KMS-11 (cell line): ENCODE measurements at regions not wholly inside any gene's neighbourhood (a gene's known extent, or its start where the extent isn't known, plus 50 kb on each side); places are given as distances from the start of the nearest gene placed in this dataset.

Experiments
- H2AFZ ChIP-seq: fragments of 200-600 bp; sonication (generic); 2 replicates; pipeline ENCODE4 v1.6.1; 2016; ENCODE audit warnings: antibody characterized with exemption, mixed run types, low read depth
- H3K27ac ChIP-seq: fragments of 200-600 bp; sonication (generic); 2 replicates; pipeline ENCODE4 v1.6.1; 2016; ENCODE audit warnings: mild to moderate bottlenecking, mixed run types
- H3K27me3 ChIP-seq: fragments of 200-600 bp; sonication (generic); 2 replicates; pipeline ENCODE4 v1.6.1; 2017; ENCODE audit warnings: mild to moderate bottlenecking, low read depth, mixed run types, moderate library complexity; ENCODE audit not compliant: insufficient read depth
- H3K36me3 ChIP-seq: fragments of 200-600 bp; sonication (generic); 2 replicates; pipeline ENCODE4 v1.6.1; 2017; ENCODE audit warnings: mild to moderate bottlenecking, mixed run types; ENCODE audit not compliant: insufficient read depth
- H3K4me1 ChIP-seq: fragments of 200-600 bp; sonication (generic); 2 replicates; pipeline ENCODE4 v1.6.1; 2016; ENCODE audit warnings: mild to moderate bottlenecking, low read depth, mixed run types; ENCODE audit not compliant: poor library complexity, severe bottlenecking
- H3K4me2 ChIP-seq: fragments of 200-600 bp; sonication (generic); 2 replicates; pipeline ENCODE4 v1.7.0; 2016; ENCODE audit warnings: mild to moderate bottlenecking, mixed run types
- H3K4me3 ChIP-seq: fragments of 200-600 bp; sonication (generic); IDR thresholded peaks from 2 replicates; pipeline ENCODE4 v1.6.1; 2017; ENCODE audit warnings: low read depth, low read length, mixed read lengths; ENCODE audit not compliant: insufficient read depth
- H3K79me2 ChIP-seq: fragments of 200-600 bp; sonication (generic); 2 replicates; pipeline ENCODE4 v1.6.1; 2016; ENCODE audit warnings: low read depth, mixed run types; ENCODE audit not compliant: insufficient read depth
- H3K9ac ChIP-seq: fragments of 200-600 bp; sonication (generic); 2 replicates; pipeline ENCODE4 v1.6.1; 2016; ENCODE audit warnings: mild to moderate bottlenecking, mixed run types
- H4K20me1 ChIP-seq: fragments of 200-600 bp; sonication (generic); 2 replicates; pipeline ENCODE4 v1.6.1; 2016; ENCODE audit warnings: mild to moderate bottlenecking, mixed run types; ENCODE audit not compliant: insufficient read depth
- CTCF ChIP-seq: fragments of 200-600 bp; sonication (generic); conservative IDR thresholded peaks from 2 replicates; pipeline ENCODE4 v1.6.1; 2017; ENCODE audit warnings: low read depth, mild to moderate bottlenecking, antibody characterized with exemption, low read length, moderate library complexity, mixed read lengths

GRCh38 chr5:39494534-39494933 lies 69.8 kb upstream of the DAB2 start:
- no peak overlapping the region for H3K4me2 ChIP-seq
- no peak overlapping the region for H3K27ac ChIP-seq
- no peak overlapping the region for H2AFZ ChIP-seq

GRCh38 chr5:39494107-39494510 lies 69.3 kb upstream of the DAB2 start:
- no peak overlapping the region for H2AFZ ChIP-seq

More at GRCh38 chr5:39494534-39494933, 69.8 kb upstream of the DAB2 start:
- Histone ChIP-seq H3K27me3 (no peaks in the 10 kb centered on the region), H3K4me1 (no peaks in the 10 kb centered on the region), H3K36me3 (no peaks in the 10 kb centered on the region), H3K9ac (no peak overlapping the region), H4K20me1 (no peaks in the 10 kb centered on the region), H3K79me2 (no peaks in the 10 kb centered on the region), H3K4me3 (no peak overlapping the region)
- TF ChIP-seq CTCF = no peak

GRCh38 chr5:39491210-39491609 lies 66.4 kb upstream of the DAB2 start:
- Histone ChIP-seq H3K4me3 (no peak overlapping the region), H3K4me1 (no peaks in the 10 kb centered on the region), H3K36me3 (no peaks in the 10 kb centered on the region), H3K79me2 (no peaks in the 10 kb centered on the region), H3K4me2 (no peak overlapping the region), H3K27me3 (no peaks in the 10 kb centered on the region), H3K27ac (no peak overlapping the region), H2AFZ (no peak overlapping the region), H3K9ac (no peak overlapping the region), H4K20me1 (no peaks in the 10 kb centered on the region)
- no peak for TF ChIP-seq CTCF

More at GRCh38 chr5:39494107-39494510, 69.3 kb upstream of the DAB2 start:
- Histone ChIP-seq H3K4me2 (no peak overlapping the region), H3K36me3 (no peaks in the 10 kb centered on the region), H3K9ac (no peak overlapping the region), H3K27ac (no peak overlapping the region), H3K4me1 (no peaks in the 10 kb centered on the region), H3K4me3 (no peak overlapping the region), H3K79me2 (no peaks in the 10 kb centered on the region), H4K20me1 (no peaks in the 10 kb centered on the region), H3K27me3 (no peaks in the 10 kb centered on the region)
- TF ChIP-seq CTCF = no peak

- TF ChIP-seq CTCF = no peak
- no peak overlapping the region for H3K27ac ChIP-seq
- H3K4me1 ChIP-seq = no peaks in the 10 kb centered on the region
- H3K9ac ChIP-seq = no peak overlapping the region
- no peak overlapping the region for H3K4me2 ChIP-seq
- no peaks in the 10 kb centered on the region for H4K20me1 ChIP-seq
- H3K27me3 ChIP-seq = no peaks in the 10 kb centered on the region
- H3K79me2 ChIP-seq = no peaks in the 10 kb centered on the region
- no peak overlapping the region for H3K4me3 ChIP-seq
- no peak overlapping the region for H2AFZ ChIP-seq
- no peaks in the 10 kb centered on the region for H3K36me3 ChIP-seq
These were observed 64.5 kb upstream of the DAB2 start for GRCh38 chr5:39489263-39489662.

GRCh38 chr5:39486790-39487189 lies 62.0 kb upstream of the DAB2 start:
- no peak overlapping the region for H3K4me3 ChIP-seq
- H3K4me1 ChIP-seq = peaks cover 12% of the 10 kb centered on the region
- H3K27ac ChIP-seq = no peak overlapping the region
- H3K36me3 ChIP-seq = no peaks in the 10 kb centered on the region
- no peaks in the 10 kb centered on the region for H4K20me1 ChIP-seq
- no peaks in the 10 kb centered on the region for H3K27me3 ChIP-seq
- no peak for TF ChIP-seq CTCF
- H3K4me2 ChIP-seq = no peak overlapping the region
- H3K79me2 ChIP-seq = no peaks in the 10 kb centered on the region
- no peak overlapping the region for H2AFZ ChIP-seq
- H3K9ac ChIP-seq = no peak overlapping the region
